Stromal cell of bone marrow (primary cell): ENCODE measurements at regions not wholly inside any gene's neighbourhood (a gene's known extent, or its start where the extent isn't known, plus 50 kb on each side); places are given as distances from the start of the nearest gene placed in this dataset.

Experiments used
- DNase-seq: peaks from one replicate; pipeline ENCODE4 v3.0.0-alpha.2; 2012; ENCODE audit warnings: low read depth

GRCh38 chr10:62631241-62631640, 173.3 kb upstream of the ADO start:
- DNase-seq: no peak

DNA sequence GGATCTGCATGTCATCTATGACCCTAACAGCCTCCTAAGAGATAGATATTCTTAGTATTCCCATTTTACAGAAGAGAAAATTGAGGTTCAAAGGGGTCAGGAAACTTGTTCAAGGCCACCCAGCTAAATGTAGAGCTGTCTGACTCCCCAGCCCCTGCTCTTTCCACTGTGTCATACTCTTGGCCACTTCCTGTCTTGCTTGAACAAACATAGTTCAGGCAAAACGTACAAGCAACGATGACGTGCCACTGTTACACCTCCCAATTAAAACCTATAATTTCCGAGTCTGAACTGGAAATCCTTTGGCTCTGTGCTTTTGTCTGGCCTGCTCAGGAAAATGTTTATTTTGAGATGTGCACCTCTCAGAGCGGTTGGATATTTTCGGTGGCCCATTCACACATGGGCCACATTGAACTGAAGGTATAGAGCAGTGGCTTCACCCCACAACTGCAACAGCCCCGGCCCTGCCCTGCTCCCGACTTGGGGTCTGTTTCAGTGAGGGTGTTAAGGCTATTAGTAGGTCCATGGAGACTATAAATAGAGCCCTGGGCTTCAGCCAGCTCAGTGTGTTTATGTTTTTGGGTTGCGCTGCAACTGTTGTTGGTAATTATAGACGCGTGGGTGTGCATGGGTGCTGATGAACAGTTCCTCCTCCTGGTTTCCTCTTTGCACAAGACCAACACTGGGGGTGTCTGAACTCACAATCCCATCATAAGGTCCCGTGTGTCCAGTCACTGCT, 172.3 kb upstream of the ADO start:
- DNase-seq: no peak

GRCh38 chr10:62633976-62634375, 170.5 kb upstream of the ADO start:
- DNase-seq: no peak

DNA sequence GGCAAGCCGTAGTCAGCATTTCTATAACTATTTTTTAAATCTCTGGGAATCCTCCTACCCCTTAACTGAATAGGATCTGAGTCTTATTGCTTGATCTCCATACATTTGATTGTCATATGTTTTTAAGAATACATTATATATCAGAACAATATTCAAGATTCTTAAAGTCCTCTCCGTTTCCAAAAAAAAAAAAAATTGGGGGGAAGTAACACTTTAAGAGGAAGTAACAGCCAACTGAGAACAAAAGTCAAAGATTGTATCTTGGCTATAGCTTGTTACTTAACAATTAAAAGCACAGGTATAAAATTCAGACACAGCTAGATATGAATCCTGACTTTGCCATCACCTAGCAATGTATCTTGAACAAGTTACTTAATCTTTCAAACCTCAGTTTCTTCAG, 169.9 kb upstream of the ADO start:
- no peak for DNase-seq

DNA sequence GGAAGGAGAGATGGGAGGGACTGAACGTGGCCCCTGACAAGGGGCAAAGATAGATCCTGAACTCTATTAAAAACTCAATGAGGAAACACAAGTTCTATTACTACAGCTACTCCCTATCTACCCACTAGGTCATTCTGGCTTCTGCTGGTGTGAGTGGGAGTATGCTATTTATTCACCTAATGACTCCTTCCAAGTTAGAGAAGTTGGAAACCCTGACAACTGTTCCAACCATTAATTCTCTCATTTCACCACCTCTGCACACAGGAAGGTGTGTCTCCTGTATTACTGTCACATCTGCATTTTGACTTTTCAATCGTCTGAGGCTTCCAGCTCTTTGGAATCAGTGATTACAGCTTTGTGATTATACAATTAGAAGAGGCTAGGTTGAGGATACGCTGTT, 169.4 kb upstream of the ADO start:
- DNase-seq: no peak

DNA sequence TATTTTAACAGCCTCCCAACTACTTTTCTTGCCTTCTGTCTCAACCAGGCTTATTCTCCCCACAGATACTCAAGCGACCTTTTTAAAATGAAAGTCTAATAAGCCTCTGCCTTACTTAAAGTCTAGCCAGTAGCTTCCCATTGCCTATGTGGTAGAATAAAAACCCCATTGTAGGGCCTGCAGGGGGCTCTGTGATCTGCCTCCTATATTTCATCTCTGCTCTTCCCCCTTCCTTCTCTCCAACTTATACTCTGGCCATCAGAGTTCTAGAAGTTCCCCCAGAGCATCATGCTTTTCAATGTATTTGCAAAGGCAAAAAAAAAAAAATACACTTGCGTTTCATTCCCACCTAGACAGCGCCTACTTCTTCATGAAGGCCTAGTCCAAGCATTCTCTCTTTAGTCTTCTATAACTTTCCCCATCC, 167.7 kb upstream of the ADO start:
- DNase-seq: no peak

- no peak for DNase-seq
These were observed 167.1 kb upstream of the ADO start for GRCh38 chr10:62637249-62638061.

DNA sequence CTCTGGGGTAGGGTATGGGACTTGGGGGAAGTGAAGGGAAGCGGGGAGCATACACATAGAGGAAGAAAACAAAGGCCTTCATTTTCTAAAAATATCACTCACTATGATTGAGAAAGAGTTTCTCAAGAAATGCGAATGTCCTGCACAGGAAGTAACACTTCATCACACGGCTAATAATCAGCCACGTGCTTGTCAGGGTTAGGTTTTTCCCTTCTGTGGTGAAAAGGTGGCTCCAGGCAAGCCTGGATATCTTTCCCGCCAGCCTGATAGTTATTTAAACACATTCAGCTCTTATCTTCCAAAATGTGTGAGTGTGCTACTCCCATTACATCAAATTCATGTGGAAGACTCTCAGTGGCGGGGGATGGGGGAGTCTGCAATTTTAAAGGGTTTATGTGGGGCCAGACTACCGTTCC, 166.4 kb upstream of the ADO start:
- no peak for DNase-seq

GRCh38 chr10:62639144-62639543, 165.4 kb upstream of the ADO start:
- no peak for DNase-seq

- no peak for DNase-seq
These were observed 164.1 kb upstream of the ADO start for GRCh38 chr10:62640411-62640810.

- DNase-seq: no peak
These were observed 160.6 kb upstream of the ADO start for GRCh38 chr10:62643606-62644587.

GRCh38 chr10:62647375-62648092, 157.0 kb upstream of the ADO start:
- DNase-seq: no peak

DNA sequence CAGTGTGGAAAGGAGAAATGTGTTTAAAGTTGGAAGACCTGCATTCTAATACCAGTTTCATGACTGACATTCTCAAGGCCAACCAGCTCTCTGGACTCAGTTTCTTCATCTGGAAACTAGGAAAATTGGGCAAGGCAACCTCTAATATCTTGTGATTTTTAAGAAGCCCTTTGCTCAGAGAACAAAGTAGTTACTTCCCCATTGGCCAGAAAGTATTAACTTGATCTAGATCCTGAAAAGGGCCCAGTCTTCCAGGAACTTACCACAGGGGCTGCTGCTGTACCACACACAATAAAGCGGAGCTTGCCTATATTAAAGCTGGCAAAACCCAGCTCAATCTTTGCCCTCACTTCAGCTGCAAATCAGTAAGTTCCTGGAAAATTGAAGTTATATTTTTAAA, 155.6 kb upstream of the ADO start:
- DNase-seq: no peak

GRCh38 chr10:62650411-62650810, 154.1 kb upstream of the ADO start:
- DNase-seq: no peak

DNA sequence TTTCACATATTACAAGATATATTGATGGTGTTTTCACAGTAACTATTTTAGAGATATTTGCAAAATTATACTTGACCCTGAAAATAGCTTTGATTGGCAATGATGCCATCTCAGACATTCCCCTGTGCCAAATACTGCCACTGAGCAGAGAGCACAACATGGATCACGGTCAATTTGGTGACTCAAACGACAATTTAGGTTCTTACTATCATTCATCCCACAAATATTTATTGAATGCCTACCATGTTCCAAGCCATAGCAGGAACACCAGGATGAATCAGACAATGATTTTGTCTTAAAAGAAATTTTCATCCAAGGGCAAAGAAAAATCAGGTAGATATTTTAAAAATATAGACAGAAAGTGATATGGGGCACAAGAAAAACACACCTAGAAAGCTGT, 153.2 kb upstream of the ADO start:
- DNase-seq: no peak

DNA sequence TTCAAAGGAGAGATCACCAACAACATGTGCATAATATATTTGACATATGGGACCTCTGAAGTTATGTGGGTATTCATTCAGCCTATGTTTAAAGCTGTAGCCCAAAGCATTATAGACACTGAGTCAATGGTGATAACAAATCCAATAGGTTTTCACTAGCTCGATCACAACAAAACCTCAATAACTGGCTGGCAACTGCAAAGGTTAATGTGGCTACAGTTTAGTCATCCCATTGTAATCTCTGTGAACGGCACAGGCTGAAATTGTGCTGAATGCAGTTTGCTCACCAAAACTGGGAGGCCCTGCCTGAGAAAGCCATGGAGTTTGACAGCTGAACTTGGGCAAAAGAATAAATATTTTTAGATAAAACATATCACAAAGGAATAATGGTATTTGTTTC, 152.4 kb upstream of the ADO start:
- no peak for DNase-seq

DNA sequence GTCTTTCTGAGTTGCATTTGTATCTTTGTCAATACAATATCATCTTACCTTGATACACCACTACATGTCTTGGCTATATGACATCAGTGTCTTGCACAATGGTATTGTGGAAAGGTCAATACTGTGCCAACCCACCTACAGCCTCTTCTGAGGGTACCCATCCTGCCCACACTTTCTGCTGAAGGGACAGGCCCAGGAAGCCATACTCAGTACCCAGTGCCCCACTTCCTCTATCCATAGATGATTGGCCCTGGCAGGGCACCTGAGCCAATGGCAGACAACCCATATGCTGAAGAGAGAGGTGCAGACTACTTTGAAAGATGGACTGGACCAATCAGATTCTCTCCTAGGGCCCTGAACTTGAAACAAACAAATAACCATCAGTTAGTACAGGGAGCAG, 152.0 kb upstream of the ADO start:
- DNase-seq: no peak

DNA sequence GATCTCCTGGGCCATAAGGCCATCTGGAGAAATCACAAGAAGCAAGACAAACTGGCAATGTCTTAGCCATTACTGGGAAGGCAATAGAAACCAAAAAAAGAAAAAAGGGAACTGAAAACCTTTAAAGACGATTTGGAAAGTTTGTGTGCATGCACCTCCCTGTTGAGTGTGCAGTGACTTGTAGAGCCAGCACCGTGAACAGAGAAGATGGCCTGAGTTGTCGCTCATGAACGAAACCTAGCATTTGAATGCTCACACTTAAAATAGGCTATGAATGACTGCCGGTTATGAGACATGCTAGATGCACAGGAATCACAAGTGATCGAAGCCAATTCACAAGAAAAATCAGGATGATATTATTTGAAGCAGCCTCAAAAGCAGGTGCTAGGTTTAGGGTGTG, 151.3 kb upstream of the ADO start:
- no peak for DNase-seq

DNA sequence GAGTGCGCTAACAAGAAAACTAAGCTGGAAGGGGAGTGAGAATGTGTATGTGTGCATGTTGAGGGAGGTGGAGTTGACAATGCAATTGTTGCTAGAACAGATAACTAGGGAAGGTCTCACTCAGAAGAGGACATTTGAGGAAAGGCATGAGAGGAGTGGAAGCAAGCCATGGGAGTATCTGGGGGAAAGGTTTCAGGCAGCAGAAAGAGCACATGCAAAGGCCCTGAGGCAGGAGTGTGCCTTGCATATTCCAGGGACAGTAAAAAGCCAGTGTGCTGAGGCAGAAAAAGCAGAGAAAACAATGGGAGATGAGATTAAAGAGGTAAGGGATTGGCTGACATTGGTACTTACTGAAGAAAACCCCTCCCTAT, 149.6 kb upstream of the ADO start:
- no peak for DNase-seq

GRCh38 chr10:62655337-62655994, 149.1 kb upstream of the ADO start:
- DNase-seq: no peak

GRCh38 chr10:62657244-62657835, 147.2 kb upstream of the ADO start:
- no peak for DNase-seq
